ENCODE measurements at regions not wholly inside any gene's neighbourhood (a gene's known extent, or its start where the extent isn't known, plus 50 kb on each side); places are given as distances from the start of the nearest gene placed in this dataset.
"Not testable (repeated sequence)": the region's sequence is repeated elsewhere in the genome, so short reads cannot be mapped to it uniquely, and the experiment has no call there.

DNA sequence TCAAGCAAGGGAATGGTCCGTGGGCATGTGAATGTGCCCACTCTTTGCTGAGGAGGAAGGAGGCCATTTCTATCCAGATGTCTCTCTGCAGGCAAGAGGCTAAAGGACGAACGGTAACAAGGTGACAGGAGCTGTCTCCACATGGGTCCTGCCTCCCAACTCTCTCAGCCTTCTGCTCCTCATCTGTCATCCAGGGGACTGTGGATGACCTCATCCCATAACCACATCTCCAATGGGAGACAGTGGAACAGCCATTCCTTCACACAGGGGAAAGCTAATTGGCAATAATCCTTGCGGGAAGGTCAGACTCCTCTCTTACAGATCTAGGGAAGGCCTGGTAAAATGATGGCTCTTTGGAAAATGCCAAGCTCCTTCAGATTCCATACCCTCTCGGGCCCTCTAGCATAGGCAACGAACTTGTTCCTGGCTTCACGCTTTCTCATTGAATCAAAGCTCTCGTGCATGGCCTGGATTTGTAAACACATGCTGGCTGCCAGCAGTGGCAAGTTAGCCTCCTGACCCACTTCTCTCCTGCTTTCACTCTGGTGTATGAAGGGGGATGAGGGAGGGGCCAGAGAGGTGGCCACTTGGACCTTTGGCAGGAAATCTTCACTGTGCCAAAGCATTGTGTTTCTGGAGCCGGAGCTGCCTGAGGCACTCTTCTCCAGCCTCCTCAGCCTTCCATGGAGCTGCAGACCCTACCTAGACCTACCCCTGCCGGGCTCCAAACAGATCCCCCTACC, 94.5 kb upstream of the FAM72C start:
- not testable (repeated sequence) for TF ChIP-seq CTCF (conservative IDR thresholded peaks at IDR 0.05 in 1 of 2, IDR thresholded peaks at IDR 0.05 in 1 of 2; ENCODE audit: low read depth in 1 of 2, low read length in 2 of 2); EZH2 (IDR thresholded peaks at IDR 0.05; ENCODE audit: low read length, missing control alignments)

Measured in fibroblast of lung (primary cell).